Karpas-422 (cell line): ENCODE measurements at regions not wholly inside any gene's neighbourhood (a gene's known extent, or its start where the extent isn't known, plus 50 kb on each side); places are given as distances from the start of the nearest gene placed in this dataset.

Experiments
- DNase-seq: peaks from one replicate; pipeline ENCODE4 v3.0.0-alpha.2; 2015
- H2AFZ ChIP-seq: fragments of 200-600 bp; sonication (generic); 2 replicates; pipeline ENCODE4 v1.6.1; 2014; ENCODE audit warnings: antibody characterized with exemption, low read length, mixed read lengths
- H3K27ac ChIP-seq: fragments of 200-600 bp; sonication (generic); 2 replicates; pipeline ENCODE4 v1.5.1; 2014; ENCODE audit warnings: mild to moderate bottlenecking, low read length, moderate library complexity
- H3K27me3 ChIP-seq: fragments of 200-600 bp; sonication (generic); 2 replicates; pipeline ENCODE4 v1.6.1; 2014; ENCODE audit warnings: low read length, mixed read lengths
- H3K36me3 ChIP-seq: fragments of 200-600 bp; sonication (generic); 2 replicates; pipeline ENCODE4 v1.6.1; 2014; ENCODE audit warnings: low read length, mixed read lengths; ENCODE audit not compliant: insufficient read depth
- H3K4me1 ChIP-seq: fragments of 200-600 bp; sonication (generic); 2 replicates; pipeline ENCODE4 v1.6.1; 2014; ENCODE audit warnings: mild to moderate bottlenecking, low read length, mixed read lengths
- H3K4me2 ChIP-seq: fragments of 200-600 bp; sonication (generic); 2 replicates; pipeline ENCODE4 v1.6.1; 2014; ENCODE audit warnings: low read length, low read depth, mild to moderate bottlenecking; ENCODE audit not compliant: poor library complexity, severe bottlenecking
- H3K4me3 ChIP-seq: fragments of 200-600 bp; sonication (generic); 2 replicates; pipeline ENCODE4 v1.5.1; 2014; ENCODE audit warnings: mild to moderate bottlenecking, antibody characterized with exemption, low read length, mixed read lengths
- H3K79me2 ChIP-seq: fragments of 200-600 bp; sonication (generic); 2 replicates; pipeline ENCODE4 v1.6.1; 2014; ENCODE audit warnings: mild to moderate bottlenecking, low read length, mixed read lengths
- H3K9ac ChIP-seq: fragments of 200-600 bp; sonication (generic); 2 replicates; pipeline ENCODE4 v1.6.0; 2014; ENCODE audit warnings: low read length
- H3K9me2 ChIP-seq: fragments of 200-600 bp; sonication (generic), shearing (Covaris generic); replicated peaks from 2 replicates; pipeline ENCODE4 v1.6.0; 2014; ENCODE audit warnings: mild to moderate bottlenecking, low read length, moderate library complexity; ENCODE audit not compliant: insufficient read depth
- H3K9me3 ChIP-seq: fragments of 300-700, 200-600 bp; sonication (generic); 2 replicates; pipeline ENCODE4 v1.6.1; 2014; ENCODE audit warnings: low read length, mixed read lengths
- H4K20me1 ChIP-seq: fragments of 200-600 bp; sonication (generic); 2 replicates; pipeline ENCODE4 v1.6.1; 2014; ENCODE audit warnings: mild to moderate bottlenecking, antibody characterized with exemption, low read length, low read depth; ENCODE audit not compliant: insufficient read depth

DNA sequence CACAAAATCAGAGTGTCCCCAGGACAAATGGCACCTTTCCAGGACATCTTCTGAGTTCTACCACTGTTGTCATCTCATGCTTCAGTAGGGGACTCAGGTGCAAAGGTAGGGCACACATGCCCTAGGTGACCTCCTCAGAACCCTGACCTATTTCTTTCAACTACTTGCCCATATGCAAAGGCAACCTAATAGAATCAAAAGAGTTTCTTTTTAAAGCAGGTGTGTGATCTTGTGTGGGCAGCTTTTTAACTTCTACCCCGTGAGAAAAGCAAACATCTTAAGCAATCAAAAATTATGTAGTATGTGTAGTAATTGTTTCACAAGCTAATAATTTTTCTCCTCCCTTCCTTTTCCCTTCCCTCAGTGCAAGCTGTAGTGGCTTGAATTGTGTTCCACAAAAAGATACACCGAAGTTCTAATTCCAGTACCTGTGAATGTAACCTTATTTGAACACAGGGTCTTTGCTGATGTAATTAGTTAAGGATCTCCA is 333.1 kb downstream of the RND3 start:
- Histone ChIP-seq H3K27ac (no peak overlapping the region), H3K36me3 (no peaks in the 10 kb centered on the region), H4K20me1 (no peaks in the 10 kb centered on the region), H3K9me3 (no peaks in the 10 kb centered on the region), H3K79me2 (no peaks in the 10 kb centered on the region), H3K27me3 (no peaks in the 10 kb centered on the region), H3K9me2 (no peaks in the 10 kb centered on the region), H2AFZ (no peak overlapping the region), H3K4me1 (no peaks in the 10 kb centered on the region), H3K4me2 (no peak overlapping the region), H3K9ac (no peak overlapping the region), H3K4me3 (no peak overlapping the region)
- no peak for DNase-seq

DNA sequence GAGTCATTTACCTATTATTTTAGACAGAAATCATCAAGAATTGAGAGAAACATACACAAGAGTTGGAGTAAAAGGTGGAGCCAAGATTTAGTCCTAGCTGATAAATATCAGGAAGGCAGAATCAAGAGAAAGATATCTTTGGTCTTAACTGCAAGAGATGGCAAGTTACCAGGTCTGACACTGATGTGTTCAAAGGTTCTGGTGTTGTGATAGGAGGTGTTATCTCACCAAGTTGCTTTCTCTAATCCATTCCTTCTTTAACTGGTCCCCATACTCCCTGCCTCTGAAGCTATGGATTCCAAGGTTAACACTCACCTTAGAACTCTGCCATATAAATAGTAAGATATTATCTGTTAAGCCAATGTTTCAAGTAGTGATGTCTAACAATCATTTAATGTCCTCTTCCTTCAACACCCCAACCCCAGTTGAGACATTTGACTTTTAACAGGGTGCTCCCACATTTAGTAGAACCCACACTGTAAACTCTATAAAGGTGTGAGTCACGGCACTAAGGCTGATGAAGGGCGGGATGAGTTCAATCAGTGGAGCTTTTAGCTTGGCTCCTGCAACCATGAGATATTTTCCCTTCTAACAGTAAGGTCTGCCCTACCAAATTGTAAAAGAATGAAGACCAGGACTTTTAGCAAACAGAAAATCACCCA is 333.7 kb downstream of the RND3 start:
- Histone ChIP-seq H3K9ac (no peak overlapping the region), H3K4me2 (no peak overlapping the region), H3K79me2 (no peaks in the 10 kb centered on the region), H3K27ac (no peak overlapping the region), H3K36me3 (no peaks in the 10 kb centered on the region), H3K4me3 (no peak overlapping the region), H3K27me3 (no peaks in the 10 kb centered on the region), H3K9me2 (no peaks in the 10 kb centered on the region), H3K4me1 (no peaks in the 10 kb centered on the region), H2AFZ (no peak overlapping the region), H3K9me3 (no peaks in the 10 kb centered on the region), H4K20me1 (no peaks in the 10 kb centered on the region)
- DNase-seq, result no peak

DNA sequence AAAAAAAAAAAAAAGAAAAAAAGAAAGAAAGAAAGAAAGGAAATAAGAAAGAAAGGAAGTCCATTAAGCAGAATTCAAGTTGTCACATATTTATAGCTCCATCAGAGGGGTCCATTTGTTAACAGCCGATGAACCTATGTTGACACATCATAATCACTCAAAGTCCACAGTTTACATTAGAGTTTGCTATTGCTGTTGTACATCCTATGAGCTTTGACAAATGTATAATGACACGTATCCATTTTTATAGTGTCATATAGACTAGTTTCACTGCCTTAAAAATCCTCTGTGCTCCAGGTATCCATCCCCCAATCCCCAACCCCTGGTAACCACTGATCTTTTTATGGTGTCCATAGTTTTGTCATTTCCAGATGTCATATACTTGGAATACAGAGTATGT is 335.2 kb downstream of the RND3 start:
- Histone ChIP-seq H3K27ac (no peak overlapping the region), H3K4me3 (no peak overlapping the region), H3K4me2 (no peak overlapping the region), H3K4me1 (no peaks in the 10 kb centered on the region), H3K79me2 (no peaks in the 10 kb centered on the region), H3K9ac (no peak overlapping the region), H2AFZ (no peak overlapping the region), H4K20me1 (no peaks in the 10 kb centered on the region), H3K36me3 (no peaks in the 10 kb centered on the region), H3K27me3 (no peaks in the 10 kb centered on the region), H3K9me2 (no peaks in the 10 kb centered on the region), H3K9me3 (peaks cover 1% of the 10 kb centered on the region)
- DNase-seq, result no peak

DNA sequence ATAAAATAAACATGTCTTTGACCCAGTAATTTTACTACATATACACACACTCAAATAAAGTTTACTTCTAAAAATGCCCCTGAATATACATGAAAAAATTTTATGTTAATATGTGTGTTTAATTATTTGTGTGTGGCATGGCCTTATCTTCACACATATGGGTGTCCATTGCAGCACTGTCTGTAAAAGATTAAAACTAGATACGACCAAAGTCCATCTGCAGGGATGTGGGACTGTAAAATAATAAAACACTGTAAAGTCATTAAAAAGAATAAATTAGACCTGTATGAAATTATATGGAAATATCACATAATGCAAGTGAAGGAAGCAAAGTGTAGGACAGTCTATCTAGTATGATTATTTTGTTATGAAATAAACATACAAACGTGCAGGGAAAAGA is 337.3 kb downstream of the RND3 start:
- no peak for DNase-seq
- no peaks in the 10 kb centered on the region for H3K27me3 ChIP-seq
- no peaks in the 10 kb centered on the region for H3K79me2 ChIP-seq
- no peak overlapping the region for H3K9ac ChIP-seq
- H3K36me3 ChIP-seq, result no peaks in the 10 kb centered on the region
- no peaks in the 10 kb centered on the region for H3K9me2 ChIP-seq
- H3K4me2 ChIP-seq, result no peak overlapping the region
- H4K20me1 ChIP-seq, result no peaks in the 10 kb centered on the region
- H3K4me1 ChIP-seq, result no peaks in the 10 kb centered on the region
- H3K4me3 ChIP-seq, result no peak overlapping the region
- H2AFZ ChIP-seq, result no peak overlapping the region
- no peak overlapping the region for H3K27ac ChIP-seq
- peaks cover 15% of the 10 kb centered on the region for H3K9me3 ChIP-seq

DNA sequence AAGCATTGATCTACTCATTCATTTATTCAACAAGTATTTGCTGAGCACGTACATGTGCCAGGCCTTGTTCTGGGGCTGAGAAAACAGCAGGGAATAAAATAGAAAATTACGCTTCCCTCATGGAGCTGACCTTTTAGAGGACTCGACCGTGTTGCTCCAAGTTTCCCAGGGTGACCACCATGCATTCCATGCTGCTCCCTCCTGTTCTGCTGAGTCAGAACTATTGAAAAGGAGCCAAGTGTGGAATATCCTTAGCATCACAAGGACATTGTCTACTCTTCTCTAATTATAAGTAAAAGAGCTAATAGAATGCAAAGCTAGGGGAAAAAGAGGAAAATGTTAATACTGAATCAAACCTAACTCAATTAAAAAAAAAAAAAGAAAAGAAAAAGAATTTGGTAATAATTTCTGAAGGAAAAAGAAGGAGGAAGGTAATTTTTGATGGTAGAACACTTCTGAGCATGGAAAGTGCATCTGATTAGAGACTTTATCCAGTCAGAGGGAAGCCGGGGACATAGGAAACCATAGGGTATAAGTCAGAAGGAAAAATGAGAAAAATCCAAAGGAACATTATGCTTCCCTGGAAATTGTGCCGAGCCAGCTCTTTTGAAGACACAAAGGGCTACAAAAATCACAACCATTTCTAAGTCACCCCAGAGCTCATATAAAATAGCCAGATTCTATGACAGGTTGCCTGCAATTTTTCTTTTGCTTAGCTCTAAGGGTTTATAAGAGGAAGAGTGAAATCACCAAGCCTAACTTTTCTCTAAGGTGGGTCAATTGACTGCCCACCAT is 339.4 kb downstream of the RND3 start:
- Histone ChIP-seq H2AFZ (no peak overlapping the region), H3K9ac (no peak overlapping the region), H3K4me3 (no peak overlapping the region), H4K20me1 (no peaks in the 10 kb centered on the region), H3K4me1 (no peaks in the 10 kb centered on the region), H3K36me3 (no peaks in the 10 kb centered on the region), H3K9me3 (peaks cover 18% of the 10 kb centered on the region), H3K4me2 (no peak overlapping the region), H3K79me2 (no peaks in the 10 kb centered on the region), H3K9me2 (no peaks in the 10 kb centered on the region), H3K27me3 (no peaks in the 10 kb centered on the region), H3K27ac (no peak overlapping the region)
- DNase-seq, result no peak

DNA sequence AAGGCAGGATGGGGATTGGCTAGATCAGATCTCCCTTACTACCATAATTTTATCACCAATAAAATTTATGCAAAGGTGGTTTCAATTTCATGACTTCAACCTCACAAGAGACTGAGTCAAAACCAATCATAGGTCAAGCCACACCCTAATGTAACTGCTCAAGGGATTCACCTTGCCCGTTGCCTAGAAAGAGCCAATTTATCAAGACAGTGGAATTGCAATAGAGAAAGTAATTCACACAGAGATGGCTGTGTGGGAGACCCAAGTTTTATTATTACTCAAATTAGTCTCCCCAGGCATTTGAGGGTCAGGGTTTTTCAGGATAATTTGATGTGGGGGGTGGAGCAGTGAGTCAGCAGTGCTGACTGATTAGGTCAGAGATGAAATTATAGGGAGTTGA is 340.6 kb downstream of the RND3 start:
- no peak overlapping the region for H3K27ac ChIP-seq

DNA sequence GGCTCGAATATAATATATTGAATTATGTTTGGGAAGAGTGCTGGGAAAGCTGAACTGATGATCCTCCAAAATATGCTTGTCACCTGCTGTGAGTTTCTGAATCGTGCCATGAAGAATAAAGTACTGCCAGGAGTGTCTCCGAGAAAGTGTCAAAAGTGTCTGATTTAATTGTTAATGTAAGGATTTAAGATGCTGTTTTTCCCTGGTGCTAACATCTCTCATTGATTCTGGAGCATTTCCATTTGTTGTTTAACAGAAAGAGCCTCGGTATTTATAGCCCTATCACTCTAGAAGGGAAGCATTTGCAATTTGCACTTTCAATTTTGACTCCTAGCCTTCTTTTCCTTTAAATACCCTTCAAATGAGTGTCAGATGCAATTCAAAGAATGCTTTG is 342.2 kb downstream of the RND3 start:
- no peaks in the 10 kb centered on the region for H3K4me1 ChIP-seq
- H3K4me3 ChIP-seq, result no peak overlapping the region
- no peak for DNase-seq
- H3K4me2 ChIP-seq, result no peak overlapping the region
- H3K27me3 ChIP-seq, result no peaks in the 10 kb centered on the region
- no peak overlapping the region for H3K9ac ChIP-seq
- H3K27ac ChIP-seq, result no peak overlapping the region
- no peaks in the 10 kb centered on the region for H3K9me2 ChIP-seq
- no peaks in the 10 kb centered on the region for H3K79me2 ChIP-seq
- no peaks in the 10 kb centered on the region for H4K20me1 ChIP-seq
- H3K9me3 ChIP-seq, result peaks cover 18% of the 10 kb centered on the region
- H2AFZ ChIP-seq, result no peak overlapping the region
- no peaks in the 10 kb centered on the region for H3K36me3 ChIP-seq

More for the DNA sequence above, 340.6 kb downstream of the RND3 start:
- Histone ChIP-seq H2AFZ (no peak overlapping the region), H3K4me2 (no peak overlapping the region), H3K9me3 (peaks cover 18% of the 10 kb centered on the region), H3K4me3 (no peak overlapping the region), H3K9ac (no peak overlapping the region), H3K36me3 (no peaks in the 10 kb centered on the region), H3K27me3 (no peaks in the 10 kb centered on the region), H4K20me1 (no peaks in the 10 kb centered on the region), H3K4me1 (no peaks in the 10 kb centered on the region), H3K9me2 (no peaks in the 10 kb centered on the region), H3K79me2 (no peaks in the 10 kb centered on the region)
- no peak for DNase-seq

DNA sequence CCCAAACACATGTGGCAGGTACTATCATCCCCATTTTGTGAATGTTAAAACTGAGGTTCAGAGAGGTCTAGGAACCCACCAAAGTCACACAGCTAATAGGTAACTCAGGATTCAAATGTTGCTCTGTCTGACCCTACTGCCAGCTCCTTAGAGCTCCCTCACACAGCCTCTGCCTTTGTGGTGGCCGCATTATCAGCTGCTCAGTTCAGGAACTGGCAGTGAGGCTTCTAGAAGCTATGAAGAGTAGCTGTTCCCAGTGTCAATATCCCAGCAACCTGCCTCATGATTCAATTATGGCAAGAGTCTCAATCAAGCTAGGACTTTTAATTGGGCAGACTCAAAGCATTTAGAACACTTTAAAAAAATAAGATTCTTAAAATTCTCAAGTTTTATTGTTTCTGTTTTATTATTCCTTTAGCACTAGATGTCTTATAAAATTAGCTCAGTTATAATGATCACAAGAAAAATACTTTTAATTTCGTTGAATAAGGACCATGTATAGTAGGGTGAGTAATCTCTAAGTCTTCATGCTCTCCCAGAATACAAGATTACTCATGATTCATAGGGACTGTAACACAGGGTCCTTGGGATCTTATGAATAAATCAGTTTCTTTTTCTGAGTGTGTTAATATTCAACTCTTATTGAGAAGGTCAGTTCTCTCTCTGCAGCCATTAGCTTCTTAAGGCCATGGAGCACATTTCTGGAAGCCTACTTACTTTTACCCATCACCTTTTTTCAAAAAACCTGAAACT is 342.7 kb downstream of the RND3 start:
- Histone ChIP-seq H3K4me2 (no peak overlapping the region), H3K9me3 (peaks cover 18% of the 10 kb centered on the region), H3K9ac (no peak overlapping the region), H4K20me1 (no peaks in the 10 kb centered on the region), H3K27me3 (no peaks in the 10 kb centered on the region), H3K4me3 (no peak overlapping the region), H3K79me2 (no peaks in the 10 kb centered on the region), H3K9me2 (no peaks in the 10 kb centered on the region), H3K4me1 (no peaks in the 10 kb centered on the region), H3K27ac (no peak overlapping the region), H2AFZ (no peak overlapping the region), H3K36me3 (no peaks in the 10 kb centered on the region)
- DNase-seq, result no peak
